GM23248 (cell line): ENCODE measurements at regions not wholly inside any gene's neighbourhood (a gene's known extent, or its start where the extent isn't known, plus 50 kb on each side); places are given as distances from the start of the nearest gene placed in this dataset.

Experiments
- EZH2 ChIP-seq: fragments of 200-600 bp; sonication (generic); IDR thresholded peaks from 2 replicates; pipeline ENCODE4 v1.6.1; 2018; ENCODE audit warnings: antibody characterized with exemption, mild to moderate bottlenecking; ENCODE audit not compliant: insufficient read depth, poor library complexity, severe bottlenecking
- EZH2phosphoT487 ChIP-seq: fragments of 200-600 bp; sonication (generic); IDR thresholded peaks from 2 replicates; pipeline ENCODE4 v1.6.1; 2018; ENCODE audit warnings: antibody characterized with exemption, moderate library complexity, mild to moderate bottlenecking, low read depth; ENCODE audit not compliant: insufficient read depth

- TF ChIP-seq EZH2 (no peak), EZH2phosphoT487 (no peak)
These were observed 265.9 kb downstream of the ZEB1 start for GRCh38 chr10:31584876-31585275.
